ENCODE measurements at regions not wholly inside any gene's neighbourhood (a gene's known extent, or its start where the extent isn't known, plus 50 kb on each side); places are given as distances from the start of the nearest gene placed in this dataset.

DNA sequence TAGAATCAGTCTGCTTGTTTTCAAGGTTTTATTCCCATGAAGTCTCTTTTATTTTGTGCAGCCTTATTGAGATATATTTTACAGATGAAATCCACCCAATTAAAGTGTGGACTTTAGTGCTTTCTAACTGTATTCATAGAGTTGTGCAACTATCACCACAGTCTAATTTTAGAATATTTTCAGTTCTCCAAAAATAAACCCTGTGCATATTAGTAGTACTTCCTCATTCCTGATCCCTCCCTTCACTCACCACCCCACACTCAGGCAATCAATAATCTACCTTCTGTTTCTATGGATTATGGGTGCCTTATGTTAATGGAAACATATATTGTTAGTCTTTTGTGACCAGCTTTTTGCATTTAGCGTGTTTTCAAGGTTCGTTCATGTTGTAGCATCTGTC is 185.7 kb upstream of the TMEM72 start:
- no peak for TF ChIP-seq EZH2phosphoT487 (IDR thresholded peaks at IDR 0.05; ENCODE audit: insufficient read depth, low read depth)
- no peak for TF ChIP-seq EZH2 (IDR thresholded peaks at IDR 0.05; ENCODE audit: insufficient read depth, poor library complexity, severe bottlenecking)
